Bone marrow (tissue), 2 donors: ENCODE measurements at regions not wholly inside any gene's neighbourhood (a gene's known extent, or its start where the extent isn't known, plus 50 kb on each side); places are given as distances from the start of the nearest gene placed in this dataset.
"Not testable (repeated sequence)": the region's sequence is repeated elsewhere in the genome, so short reads cannot be mapped to it uniquely, and the experiment has no call there.

Source experiments
- DNase-seq, 2 donors: peaks; one replicate each; lab custom pipeline; 2025; lab: John Stamatoyannopoulos, UW

DNA sequence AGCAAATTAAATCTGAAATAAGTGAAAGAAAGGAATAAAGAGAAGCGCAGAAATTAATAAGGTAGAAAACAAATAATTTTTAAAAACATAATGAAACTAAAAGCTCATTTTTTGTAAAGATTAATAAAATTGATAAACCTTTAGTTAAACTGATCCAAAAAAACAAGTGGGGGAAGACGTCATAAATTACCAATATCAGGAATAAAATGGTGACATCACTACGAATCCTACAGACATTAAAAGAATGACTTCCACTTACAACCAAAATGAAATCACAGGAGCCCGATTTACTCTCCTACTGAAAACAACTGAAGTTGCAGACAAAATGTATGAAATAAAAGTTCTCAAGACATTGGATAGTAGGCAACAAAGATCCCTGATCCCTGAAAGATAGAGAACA lies 68.1 kb upstream of the IFFO2 start:
- DNase-seq: no peak

DNA sequence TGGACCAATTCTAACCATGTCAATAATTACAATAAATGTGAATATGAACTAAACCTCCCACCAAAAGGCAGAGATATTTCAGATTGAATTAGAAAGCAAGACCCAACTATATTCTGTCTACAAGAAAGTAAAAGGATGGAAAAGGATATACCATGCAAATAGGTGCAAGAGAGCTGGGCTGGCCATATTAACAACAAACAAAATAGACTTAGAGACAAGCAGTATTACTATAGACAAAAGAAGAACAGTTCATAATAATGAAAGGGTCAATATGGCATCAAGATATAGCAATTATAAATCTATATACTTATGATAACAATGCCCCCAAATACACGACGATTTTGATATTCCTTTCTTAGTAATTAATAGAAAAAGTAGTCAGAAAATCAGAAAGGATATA lies 67.3 kb upstream of the IFFO2 start:
- DNase-seq: no peak

DNA sequence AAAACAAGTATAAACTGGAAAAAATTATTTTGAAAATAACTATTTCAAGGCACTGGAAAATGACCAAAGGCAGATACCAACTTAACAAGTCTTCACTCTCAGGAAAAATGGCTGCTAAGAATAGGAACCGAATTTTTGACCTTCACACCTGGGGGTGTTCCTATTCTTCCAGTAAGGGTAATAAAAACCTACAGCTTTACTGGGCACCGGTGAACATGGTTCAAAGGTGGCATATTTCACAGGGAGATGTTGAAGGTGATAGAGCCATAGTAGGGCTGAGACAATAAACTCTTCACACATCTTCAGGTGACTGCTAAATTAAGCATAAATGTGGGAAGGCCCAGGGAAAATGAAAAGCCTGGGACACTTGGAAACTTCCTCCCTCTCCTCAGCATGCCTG lies 65.4 kb upstream of the IFFO2 start:
- DNase-seq: no peak

DNA sequence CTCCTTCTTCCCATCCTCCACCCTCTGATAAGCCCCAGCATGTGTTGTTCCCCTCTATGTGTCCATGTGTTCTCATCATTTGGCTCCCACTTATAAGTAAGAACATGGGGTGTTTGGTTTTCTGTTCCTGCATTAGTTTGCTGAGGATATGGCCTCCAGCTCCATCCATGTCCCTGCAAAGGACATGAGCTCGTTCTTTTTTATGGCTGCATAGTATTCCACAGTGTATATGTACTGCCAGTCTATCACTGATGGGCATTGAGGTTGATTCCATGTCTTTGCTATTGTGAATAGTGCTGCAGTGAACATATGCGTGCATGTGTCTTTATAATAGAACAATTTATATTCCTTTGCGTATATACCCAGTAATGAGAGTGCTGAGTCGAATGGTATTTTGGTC lies 62.8 kb upstream of the IFFO2 start:
- DNase-seq: not testable (repeated sequence)

DNA sequence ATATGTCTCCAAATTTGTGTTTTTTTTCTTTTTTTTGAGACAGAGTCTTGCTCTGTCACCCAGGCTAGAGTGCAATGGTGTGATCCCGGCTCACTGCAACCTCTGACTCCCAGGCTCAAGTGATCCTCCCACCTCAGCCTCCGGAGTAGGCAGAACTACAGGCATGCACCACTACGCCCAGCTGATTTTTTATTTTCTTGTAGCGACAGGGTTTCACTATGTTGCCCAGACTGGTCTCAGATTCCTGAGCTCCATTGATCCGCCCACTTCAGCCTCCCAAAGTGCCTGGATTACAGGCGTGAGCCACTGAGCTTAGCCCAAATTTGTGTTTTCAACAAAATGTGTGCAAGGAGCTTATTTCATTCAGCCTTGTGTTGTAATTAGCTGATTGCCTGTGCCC lies 59.0 kb upstream of the IFFO2 start:
- no peak for DNase-seq

DNA sequence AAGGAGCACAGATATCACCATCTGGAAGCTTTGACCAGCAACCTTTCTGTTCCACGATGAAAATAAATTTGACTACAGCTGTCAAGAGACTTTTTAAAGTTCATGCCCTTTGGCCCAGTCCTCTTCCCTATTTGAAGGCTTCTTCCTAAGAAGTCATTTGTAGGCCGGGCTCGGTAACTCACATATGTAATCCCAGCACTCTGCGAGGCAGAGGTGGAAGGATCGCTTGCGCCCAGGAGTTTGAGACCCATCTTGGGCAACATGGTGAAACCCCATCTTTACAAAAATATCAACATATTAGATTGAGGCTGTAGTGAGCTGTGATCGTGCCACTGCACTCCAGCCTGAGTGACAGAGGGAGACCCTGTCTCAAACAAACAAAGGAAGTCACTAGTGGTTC lies 58.3 kb upstream of the IFFO2 start:
- DNase-seq: no peak

DNA sequence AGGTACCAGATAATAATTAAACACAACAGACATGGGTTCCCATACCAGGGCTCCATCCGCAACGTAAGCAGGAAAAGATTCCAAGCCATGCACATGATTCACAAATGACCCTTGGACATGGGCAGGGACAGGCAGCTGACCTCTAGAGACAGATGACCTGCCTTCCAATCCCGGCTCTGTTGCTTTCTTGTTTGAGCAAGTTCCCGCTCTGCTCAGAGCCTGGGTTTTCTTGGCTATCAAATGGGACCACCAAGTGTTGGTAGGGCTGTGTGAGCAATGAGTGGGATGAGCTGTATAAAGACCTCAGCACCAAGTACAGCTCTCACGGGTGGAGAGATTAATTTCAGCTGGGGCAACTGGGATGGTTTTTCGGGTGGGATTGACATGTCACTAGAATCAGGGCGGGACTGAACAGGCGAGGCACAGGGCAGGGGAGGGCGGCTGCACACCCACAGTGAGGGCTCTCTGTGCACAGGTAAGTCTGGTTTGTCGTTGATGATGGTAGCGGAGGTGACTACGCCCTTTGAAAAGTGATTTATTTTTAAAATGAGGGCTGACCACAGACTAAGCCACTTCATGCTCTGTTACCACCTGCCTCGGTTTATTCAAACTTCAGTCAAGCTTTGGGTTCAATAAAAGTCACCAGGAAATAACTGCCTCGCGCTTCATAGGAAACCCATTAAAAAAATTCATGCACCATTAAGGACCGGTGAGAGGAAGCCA lies 57.5 kb upstream of the IFFO2 start:
- DNase-seq: no peak

DNA sequence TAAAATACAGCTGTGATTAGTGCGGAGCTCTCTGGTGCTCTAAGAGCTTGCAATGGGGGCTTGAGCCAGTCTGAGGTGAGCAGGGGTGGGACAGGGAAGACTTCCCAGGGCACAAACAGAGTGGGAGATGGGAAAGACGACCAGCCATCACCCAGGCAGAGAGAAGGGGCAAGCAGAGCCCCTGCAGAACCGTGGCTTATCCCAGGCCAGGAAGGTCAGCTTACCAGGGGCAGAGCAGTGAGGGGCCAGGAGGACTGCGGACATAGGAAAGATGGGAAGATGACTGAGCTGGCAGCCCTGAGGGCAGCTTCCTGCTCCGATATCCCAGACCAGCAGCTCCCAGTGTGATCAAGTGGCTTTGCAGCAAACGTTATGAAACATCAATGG lies 55.4 kb upstream of the IFFO2 start:
- no peak for DNase-seq

DNA sequence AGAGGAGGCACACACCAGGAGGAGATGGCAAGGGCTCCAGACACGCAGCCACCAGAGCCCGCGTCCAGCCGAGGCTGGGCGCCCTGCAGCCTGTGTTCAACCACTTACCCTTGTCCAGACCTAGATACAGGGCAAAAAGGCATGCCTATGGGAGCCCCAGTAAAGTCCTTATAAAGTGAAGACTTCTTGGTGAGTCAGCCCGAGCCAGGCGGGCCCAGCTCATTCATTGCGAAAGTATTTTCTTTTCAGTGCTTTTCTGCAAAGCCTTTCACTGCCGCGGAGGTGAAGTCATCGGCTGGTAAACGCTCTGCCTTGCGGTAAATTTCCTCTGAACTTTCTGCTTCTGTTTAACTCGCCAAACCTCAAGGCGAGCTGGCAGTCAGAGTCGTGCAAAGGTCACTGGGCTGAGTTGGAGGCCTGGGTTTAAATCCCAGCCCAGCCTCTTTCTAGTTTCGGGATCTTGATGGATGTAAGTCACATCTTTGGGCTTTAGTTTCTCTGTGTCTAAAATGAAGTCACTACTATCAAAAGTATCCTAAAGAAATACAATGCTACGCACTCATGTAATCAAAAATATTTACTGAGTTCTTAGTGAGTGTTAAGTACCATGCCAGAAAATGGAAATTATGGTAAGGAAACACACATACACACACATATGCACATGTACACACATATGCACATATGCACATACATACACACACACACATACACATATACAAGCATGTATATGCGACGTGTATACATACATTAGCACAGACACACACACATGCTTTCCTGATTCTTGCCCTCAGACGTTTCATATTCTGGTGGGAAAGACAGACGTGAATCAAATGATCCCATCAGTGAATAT lies 54.7 kb upstream of the IFFO2 start:
- peak in 1 of 2 donors; percentile 37 for DNase-seq

DNA sequence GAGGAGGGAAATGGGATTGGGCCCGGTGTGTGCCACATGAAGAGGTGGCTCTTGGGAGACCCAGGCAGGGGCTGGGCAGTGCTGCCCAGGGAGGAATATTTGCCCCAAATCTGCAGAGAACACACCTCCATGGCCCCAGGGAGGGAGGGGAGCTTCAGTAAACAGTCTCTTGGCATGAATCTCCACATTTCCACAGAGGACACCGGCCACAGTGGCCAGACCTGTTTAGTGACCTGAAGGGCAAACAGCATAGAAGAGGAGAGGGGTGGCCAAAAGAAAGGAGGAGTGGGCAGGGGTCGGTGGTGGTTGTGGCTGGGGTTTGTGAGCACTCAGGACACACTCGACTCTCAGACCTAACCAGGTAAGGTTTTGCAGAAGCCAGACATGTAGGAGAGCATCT lies 54.0 kb upstream of the IFFO2 start:
- DNase-seq: no peak

DNA sequence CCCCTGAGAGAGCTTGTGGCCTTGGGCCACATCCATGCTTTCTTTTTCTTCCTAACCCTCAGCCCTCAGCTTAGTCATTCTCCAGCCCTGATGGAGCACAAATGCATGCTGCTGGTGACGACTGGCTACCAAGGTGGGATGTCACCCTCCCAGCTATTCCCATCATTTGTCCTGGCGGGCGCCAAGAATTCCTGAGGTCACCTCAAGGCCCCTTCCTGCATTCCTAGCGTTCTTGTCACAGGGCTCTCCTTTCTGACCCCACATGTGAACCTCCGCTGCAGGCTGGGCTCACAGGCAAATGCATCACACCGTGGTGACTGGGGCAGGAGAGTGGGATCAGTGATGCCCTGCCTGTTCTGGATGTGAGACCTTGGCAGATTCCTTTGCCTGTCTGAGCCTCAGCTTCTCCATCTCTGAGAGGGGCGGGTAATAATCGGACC lies 53.4 kb upstream of the IFFO2 start:
- no peak for DNase-seq

DNA sequence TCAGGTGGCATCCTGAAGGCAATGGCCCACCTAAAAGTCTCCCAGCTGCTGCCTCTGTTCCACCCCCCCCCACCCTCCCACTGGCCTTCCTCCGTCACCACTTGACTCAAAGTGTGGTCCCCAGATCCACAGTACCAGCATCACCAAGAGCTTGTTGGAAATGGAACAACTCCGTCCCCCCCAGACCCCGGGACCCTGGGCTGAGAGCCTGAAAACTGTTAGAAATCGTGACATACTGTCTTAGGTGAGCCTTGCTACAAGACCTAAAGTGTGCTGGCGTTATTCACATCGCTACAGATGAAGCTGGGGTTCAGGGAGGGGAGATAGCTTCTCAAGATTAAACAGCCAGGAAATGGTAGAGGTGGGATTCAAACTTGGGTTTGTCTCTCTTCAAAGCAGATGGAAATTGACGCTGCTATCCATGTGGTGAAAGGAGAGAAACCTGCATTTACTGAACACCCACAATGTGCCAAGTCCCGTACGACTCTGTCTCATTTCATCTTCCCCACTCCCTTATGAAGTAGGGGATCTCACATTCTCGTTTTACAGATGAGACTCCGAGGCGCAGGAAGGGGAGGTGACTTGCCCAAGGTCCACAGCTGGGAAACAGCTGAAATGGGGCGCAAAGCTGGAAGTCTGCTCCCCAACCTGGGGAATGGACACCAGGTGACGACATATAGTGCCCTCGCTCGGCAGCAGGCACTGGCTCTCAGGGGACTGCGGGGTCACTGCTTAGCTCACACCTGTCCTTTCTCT lies 52.8 kb upstream of the IFFO2 start:
- DNase-seq: no peak

DNA sequence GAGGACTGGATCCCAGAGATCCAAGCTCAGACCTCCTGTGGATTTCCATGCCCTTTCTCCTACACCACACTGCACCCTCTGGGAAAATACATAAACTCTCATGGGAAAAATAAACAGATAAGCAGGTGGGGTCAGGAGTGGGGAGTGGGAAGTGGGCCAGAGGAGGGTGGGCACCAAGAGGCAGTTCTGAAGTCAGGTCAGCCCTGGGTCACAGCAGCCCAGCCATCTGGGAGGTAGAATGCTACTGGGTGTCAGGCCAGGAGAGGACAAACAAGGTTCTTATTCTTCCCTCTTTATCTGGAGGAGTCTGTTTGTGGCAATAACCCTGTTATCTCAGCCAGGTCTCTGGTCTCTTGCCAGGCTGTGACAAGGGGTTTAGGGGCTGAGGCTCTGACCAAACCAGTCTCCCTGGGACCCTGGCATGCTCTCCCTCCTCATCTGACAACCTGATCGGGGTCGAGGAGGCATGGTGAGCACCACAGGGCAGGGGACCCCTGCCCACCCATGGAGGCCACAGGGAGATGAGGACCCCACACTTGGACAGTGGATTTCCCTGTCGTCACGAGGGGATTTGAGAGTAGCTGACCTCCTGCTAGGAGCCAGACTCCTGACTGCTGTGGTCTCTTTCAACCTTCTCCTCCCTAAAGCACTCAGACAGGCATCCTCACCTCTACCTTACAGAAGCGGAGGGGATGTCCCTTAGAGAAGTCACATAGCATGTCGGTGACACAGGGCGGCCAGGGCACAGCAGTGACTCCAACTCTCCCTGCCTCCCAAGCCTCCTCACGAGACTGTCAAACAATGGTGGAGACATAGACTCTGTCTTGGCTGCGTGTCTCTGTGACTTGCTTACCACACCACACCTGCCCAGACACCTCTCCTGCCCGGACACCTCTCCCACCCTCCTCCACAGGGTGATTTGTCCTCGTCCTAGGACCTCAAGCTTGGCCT lies 51.3 kb upstream of the IFFO2 start:
- DNase-seq: no peak

DNA sequence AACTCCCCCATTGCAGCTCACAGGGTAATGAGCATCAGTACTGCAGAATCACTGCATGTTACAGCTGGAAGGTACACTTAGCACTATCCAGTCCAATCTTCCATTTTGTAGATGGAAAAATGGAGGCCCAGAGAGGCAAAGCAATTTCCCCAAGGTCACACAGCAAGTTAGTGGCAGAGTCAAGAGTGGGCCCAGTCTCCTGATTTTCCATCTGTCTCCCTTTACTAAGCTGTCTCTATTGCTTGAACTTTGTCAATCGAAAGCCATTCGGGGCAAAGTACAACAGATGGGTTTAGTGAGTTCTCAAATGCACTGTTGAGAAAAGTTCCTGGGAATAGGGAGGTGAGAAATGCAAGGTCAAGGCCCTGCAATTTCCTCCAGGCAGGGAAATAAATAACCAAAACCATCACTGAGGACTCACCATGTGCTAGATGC lies 50.4 kb upstream of the IFFO2 start:
- no peak for DNase-seq
